GM20000 (cell line): ENCODE measurements at regions not wholly inside any gene's neighbourhood (a gene's known extent, or its start where the extent isn't known, plus 50 kb on each side); places are given as distances from the start of the nearest gene placed in this dataset.

Experiments used
- DNase-seq: peaks from one replicate; pipeline ENCODE4 v3.0.0; 2012; ENCODE audit warnings: low spot score
- CTCF ChIP-seq: IDR thresholded peaks from 2 replicates; pipeline ENCODE4 v1.5.1; 2012; ENCODE audit warnings: mild to moderate bottlenecking, control low read depth; ENCODE audit errors: extremely low read depth, missing control alignments

DNA sequence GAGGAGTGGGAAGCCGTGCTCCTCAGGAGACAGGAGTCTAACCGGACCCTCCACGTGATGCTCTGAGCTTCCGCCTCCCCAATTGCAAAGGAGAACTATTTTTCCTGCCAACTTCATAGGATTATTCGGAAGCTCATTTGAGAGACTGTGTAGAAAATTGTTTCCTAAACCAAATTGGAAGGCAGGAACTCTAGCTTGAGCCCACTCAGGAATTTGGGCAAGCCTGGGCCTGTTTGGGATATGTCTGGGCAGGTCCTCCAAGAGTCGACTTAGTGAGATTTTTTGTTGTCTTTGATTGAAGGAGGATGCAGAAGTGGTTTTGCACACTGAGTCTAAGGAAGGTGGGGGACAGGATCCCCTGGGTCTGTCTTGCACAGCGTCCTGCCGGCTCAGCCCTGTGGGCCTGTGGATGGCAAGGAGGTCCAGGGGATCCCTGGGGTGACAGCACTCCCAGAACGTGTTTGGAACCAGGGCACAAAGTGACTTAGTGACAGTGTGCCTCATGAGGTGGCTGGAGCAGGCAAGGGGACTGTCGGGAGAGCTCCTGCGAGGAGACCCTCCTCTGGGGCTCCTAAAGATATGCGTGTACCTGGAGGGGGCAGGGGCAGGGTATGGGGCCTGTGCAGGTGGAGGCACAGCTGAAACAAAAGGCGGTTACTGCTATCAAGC, 283.3 kb downstream of the NSG2 start:
- no peak for TF ChIP-seq CTCF
- no peak for DNase-seq

DNA sequence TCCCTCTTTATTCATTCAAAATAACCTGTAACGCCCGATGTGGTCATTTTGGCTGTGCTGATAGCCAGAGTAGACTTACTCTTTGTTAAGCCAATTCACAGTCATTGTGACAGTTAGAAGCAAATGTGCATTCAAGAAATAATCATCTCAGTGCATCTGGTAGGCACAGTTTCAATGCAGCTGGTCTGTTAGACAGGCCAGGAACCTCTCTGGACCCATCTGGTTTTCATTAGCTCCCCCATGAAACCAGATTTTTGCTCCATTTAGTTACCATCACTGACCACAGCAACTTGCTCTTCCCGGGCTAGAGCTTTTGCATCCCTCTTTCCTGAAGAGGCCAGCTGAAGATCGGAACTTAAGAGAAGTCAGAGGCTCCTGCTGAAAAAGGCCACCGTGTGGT, 284.2 kb downstream of the NSG2 start:
- DNase-seq: no peak
- no peak for TF ChIP-seq CTCF

DNA sequence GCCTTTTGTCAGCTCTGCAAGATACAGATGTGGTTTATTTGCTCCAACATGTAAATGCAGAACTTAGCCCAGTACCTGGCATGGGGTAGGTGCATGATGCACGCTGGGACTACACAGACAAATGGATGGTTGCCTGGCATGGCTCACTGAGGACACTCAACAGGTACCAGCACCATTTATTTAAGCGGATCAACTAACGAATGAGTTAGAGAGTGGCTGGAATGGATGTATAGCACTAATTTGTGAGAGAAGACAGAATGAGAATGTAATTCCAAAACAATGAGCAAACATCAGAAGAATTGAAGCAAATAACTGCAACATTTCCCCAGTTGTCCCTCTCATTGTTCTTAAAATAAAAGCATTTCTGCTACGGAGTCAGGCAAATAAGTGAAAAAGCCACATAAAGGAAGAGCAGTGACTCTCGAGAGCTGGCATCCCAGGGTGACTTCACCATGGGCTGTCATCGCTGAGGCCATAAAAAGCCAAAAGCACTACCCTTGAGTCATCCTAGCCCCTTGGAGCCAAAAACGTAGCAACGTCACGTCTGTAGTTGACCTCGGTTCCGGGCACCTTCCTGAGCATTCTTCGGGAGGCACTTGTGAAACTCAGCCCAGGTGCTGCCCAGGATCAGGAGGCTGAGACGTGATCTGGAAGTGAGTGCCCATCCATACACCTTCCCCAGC, 290.3 kb downstream of the NSG2 start:
- DNase-seq: no peak
- TF ChIP-seq CTCF: no peak

DNA sequence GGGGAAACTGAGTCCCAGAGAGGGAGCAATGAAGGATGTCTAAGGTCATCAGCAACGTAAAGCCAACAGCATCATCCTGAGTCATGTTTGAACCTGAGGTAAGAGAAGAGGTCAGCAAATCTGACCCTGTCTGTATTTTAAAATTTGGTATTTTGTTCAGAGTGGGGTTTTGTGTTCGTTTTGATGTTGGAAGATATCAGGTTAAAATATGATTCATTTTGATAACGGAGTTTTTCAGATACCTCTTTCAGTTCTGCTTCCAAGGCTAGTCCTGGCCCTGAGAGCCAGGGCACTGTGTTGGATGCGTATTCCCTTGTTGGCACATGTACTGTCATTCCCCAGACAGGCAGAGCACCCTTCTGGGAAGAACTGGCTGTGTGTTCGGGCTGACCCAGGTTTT, 291.0 kb downstream of the NSG2 start:
- DNase-seq: no peak
- TF ChIP-seq CTCF: no peak

DNA sequence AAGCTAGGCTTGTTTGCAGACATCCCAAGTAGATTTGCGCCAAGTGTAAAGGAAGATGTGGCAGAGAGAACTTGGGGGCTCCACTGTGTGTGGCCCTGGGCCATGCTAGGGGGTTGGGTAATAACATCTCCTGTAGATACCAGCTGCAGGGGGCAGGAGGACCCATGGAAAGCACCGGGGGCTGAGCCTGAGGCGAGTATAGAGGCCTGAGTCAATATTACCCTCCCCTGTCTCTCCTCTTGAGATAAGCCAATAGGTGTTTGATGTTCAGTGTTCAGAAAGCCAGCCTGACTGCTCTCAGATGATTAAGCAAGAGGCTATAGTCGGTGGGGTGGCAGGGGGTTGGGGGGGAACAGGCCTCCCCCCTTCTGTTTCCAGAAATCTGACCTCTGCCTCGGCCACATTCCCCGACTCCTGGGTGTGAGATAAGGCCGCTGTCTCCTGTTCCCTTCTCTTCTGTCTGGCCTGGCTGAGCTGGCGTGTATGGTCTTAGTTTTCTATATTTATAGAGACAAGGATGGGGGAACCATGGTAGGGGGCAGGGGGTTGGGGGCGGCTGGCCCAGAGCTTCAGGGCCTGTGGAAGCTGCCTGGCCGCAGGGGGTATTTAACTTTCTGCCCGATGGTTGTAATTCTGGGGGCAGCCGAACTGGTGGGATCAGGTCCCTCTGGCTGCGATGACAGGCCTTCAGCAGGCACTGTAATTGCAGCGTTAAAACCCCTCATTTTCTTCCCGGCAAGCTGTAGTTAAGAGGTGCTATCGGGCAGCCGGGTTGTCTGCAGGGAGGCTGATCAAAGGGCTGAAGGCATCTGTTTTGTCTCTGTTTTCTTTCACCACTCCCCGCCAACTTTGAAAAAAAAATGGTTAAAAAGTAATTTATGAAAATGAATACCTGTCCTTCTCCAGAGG, 292.0 kb downstream of the NSG2 start:
- TF ChIP-seq CTCF: no peak
- DNase-seq: no peak

DNA sequence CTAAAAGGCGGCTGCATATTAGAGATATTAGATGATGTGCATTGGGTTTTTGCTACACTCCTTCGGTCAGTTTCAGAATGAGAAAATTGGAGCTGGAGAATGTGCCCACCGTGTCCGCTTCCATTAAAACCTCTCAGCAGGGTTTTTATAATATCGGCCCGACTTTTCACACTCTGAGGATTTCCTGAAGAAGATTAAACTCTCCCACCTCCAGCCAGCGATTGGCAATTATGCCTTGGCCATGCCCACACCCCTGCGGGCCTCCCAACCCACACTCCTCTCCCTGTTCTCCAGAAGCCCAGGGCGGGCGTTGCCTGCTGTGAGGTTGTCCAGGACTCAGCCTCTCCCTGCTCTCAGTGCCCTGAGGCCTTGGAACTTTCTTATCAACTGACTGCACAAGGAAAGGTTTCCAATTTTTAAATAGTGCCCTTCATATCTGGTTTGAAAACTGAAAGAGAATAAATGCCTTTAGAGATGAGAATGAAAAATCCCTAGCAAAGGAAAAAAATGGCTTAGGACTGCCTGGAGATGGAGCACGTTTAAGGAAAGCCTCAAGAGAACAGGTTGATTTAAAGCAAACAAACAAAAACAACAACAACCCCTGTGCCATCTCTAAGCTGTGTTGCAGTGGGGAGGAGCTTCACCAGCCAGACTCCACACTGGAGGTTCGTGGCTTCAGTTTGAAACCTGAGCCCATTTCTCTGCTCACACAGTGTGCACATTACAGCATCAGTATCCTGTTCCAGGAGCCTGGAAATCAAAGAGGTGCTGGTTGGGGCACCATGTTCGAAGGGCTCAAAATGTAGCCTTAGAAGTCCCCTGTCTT, 292.9 kb downstream of the NSG2 start:
- DNase-seq: no peak
- no peak for TF ChIP-seq CTCF
